ENCODE measurements at regions not wholly inside any gene's neighbourhood (a gene's known extent, or its start where the extent isn't known, plus 50 kb on each side); places are given as distances from the start of the nearest gene placed in this dataset.

DNA sequence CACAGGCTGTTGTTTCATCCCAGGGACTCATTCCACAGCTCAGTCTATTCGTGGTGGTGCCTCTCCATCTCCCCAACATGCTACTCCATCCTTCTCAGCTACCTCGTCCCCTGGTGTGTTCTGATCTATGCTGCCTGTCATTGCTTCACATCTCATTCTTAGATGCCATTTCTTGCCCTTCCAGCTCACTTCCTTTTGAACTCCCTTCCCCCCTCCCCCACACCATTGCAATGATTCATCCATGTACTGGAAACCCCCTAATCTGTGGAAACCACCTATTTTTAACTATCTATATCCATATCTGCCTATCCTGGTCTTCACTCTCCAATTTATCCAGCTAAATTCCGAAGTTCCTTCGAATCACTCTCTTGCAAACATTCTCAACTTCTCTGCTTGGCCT lies 65.7 kb upstream of the PARD3B start:
- TF ChIP-seq, protein P1, sequence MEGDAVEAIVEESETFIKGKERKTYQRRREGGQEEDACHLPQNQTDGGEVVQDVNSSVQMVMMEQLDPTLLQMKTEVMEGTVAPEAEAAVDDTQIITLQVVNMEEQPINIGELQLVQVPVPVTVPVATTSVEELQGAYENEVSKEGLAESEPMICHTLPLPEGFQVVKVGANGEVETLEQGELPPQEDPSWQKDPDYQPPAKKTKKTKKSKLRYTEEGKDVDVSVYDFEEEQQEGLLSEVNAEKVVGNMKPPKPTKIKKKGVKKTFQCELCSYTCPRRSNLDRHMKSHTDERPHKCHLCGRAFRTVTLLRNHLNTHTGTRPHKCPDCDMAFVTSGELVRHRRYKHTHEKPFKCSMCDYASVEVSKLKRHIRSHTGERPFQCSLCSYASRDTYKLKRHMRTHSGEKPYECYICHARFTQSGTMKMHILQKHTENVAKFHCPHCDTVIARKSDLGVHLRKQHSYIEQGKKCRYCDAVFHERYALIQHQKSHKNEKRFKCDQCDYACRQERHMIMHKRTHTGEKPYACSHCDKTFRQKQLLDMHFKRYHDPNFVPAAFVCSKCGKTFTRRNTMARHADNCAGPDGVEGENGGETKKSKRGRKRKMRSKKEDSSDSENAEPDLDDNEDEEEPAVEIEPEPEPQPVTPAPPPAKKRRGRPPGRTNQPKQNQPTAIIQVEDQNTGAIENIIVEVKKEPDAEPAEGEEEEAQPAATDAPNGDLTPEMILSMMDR (IDR thresholded peaks at IDR 0.05; ENCODE audit: borderline replicate concordance, insufficient read depth, low read depth, low read length), result no peak

DNA sequence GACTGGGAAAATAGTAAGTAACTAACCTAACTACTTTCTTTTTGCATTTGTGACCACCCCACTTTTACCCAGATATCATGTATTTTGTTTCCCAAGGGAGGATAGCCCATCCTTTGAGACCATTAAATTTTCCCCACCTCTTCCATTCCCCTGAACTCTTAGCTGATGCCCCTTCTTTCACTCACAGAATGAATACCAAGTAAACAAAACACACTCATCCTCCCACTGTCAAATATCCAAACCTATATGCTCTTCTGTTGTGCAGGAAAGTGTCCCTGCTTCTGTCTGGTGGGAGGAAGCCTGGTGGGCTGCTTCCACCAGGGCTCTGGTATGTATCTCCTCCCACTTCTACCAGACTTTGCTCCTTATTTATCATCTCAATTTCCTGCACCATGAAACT lies 64.6 kb upstream of the PARD3B start:
- TF ChIP-seq, protein P1 (IDR thresholded peaks at IDR 0.05; ENCODE audit: borderline replicate concordance, insufficient read depth, low read depth, low read length), result no peak
- H3K4me3 ChIP-seq (ENCODE audit: low read depth, low read length), result no peak overlapping the region

More for the DNA sequence above, 65.7 kb upstream of the PARD3B start:
- no peak overlapping the region for H3K4me3 ChIP-seq (ENCODE audit: low read depth, low read length)

DNA sequence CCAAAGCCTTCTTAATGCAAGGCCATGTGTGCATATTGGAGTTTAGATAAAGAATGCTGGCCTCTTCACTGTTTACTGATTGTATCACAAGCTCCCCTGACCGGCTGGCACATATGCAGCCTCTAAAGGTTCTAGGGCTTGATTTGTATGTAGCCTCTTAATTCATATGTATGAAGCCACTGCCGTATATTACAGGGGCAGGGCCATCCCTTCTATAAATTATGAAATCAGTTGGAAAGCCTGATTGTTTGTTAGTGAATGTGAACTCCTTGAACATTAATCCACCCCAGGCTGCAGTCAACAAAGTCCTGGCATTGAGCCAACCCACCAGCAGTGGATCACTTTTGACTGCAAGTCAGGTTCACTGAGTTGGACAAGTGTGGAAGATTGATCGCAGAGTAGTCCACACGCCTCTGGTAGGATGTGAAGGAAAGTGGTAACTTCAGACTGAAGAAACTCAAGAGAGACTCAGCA lies 61.6 kb upstream of the PARD3B start:
- H3K4me3 ChIP-seq (ENCODE audit: low read depth, low read length), result no peak overlapping the region
- TF ChIP-seq, protein P1 (IDR thresholded peaks at IDR 0.05; ENCODE audit: borderline replicate concordance, insufficient read depth, low read depth, low read length), result no peak

DNA sequence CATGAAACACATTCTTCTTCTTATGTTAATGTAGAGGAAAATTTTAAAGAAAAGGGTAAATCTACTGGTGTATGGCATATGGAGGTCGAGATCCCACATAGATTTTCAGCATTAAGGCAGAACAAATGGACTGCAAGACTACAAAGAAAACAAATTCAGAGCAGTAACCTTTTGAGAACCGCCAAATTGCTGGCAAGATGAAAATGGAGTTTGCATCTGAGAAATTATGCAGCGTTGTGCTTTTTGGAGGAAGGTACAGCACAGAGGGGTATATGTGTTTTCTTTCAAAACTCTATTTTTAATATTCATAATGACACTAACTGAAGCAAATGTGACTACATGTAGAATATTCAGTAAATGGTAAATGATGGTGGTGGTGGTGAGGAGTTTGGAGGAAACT lies 59.0 kb upstream of the PARD3B start:
- TF ChIP-seq, protein P1 (IDR thresholded peaks at IDR 0.05; ENCODE audit: borderline replicate concordance, insufficient read depth, low read depth, low read length), result no peak
- no peak overlapping the region for H3K4me3 ChIP-seq (ENCODE audit: low read depth, low read length)

DNA sequence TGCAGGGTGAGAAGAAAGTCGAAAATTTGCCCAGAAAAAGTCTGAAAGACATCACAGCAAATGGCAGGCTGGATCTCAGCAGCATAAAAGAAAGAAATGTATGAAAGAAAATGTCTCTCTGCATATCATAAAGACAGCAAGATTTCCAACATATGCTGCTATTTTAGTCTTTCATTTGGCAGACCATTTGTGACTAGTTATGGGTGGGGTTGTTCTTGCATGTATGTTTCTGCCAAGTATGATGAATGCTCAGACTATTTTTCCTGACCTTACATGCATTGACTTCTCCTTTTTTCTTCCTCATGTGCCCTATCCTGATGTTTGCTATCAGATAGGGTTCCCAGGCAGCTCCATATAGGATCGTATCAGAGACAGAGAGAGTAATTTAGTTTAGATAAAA lies 58.5 kb upstream of the PARD3B start:
- no peak overlapping the region for H3K4me3 ChIP-seq (ENCODE audit: low read depth, low read length)

DNA sequence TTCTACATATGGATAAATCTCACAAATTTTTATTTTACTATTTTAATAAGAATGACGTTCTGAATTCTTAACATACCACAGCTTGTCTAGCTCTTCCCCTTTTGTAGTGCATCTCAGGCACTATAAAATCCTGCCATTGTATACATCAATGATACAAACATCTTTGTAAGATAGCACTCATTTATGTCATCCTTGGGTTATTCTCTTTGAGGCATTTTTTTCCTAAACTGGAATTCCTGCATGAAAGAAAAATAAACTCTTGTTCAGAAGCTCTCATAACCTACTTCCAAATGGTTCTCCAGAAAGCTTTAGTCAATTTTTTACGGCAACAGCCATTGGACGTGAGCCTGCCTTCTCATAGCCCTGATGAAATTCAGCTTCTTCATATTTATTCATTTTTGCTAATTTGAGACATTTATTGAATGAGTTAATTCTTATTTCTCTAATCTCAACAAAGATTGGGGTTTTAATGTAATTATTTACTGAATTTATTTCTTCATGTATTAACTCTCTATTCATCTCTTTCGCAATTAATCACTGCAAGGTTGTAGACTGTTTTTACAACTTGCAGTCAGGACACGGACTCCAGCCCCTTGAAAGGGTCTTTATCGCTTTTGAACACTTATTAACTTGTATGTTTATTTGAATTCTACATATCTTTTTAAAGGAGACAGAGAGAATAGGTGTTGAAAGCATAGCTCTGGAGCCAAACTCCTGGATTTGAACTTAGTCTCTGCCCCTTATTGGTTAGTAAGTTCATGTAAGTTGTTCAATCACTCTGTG lies 57.6 kb upstream of the PARD3B start:
- H3K4me3 ChIP-seq (ENCODE audit: low read depth, low read length), result no peak overlapping the region
- TF ChIP-seq, protein P1 (IDR thresholded peaks at IDR 0.05; ENCODE audit: borderline replicate concordance, insufficient read depth, low read depth, low read length), result no peak

More for the DNA sequence above, 58.5 kb upstream of the PARD3B start:
- TF ChIP-seq, protein P1 (IDR thresholded peaks at IDR 0.05; ENCODE audit: borderline replicate concordance, insufficient read depth, low read depth, low read length), result no peak

DNA sequence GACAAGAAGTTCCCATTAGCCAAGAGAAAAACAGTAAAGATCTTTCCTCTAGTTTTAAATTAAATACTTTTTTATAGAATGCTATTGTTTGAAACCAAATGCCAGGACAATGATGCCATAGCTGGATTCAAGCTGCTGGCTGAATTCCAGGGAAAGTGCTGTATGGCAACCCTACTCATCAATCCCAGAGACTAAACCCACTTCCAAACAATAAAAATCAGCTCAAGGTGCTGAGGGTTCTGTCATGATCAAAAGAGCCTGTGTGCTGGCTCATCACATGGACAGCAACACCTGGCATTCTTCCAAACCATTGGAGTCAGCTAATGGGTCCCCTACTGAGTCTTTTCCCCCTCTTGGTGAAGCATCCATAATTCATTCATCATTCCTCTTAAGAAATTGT lies 53.7 kb upstream of the PARD3B start:
- no peak overlapping the region for H3K4me3 ChIP-seq (ENCODE audit: low read depth, low read length)
- TF ChIP-seq, protein P1 (IDR thresholded peaks at IDR 0.05; ENCODE audit: borderline replicate concordance, insufficient read depth, low read depth, low read length), result no peak

Data from GM12875 (cell line).